ENCODE measurements at regions not wholly inside any gene's neighbourhood (a gene's known extent, or its start where the extent isn't known, plus 50 kb on each side); places are given as distances from the start of the nearest gene placed in this dataset.

GRCh38 chr1:119279456-119280381, 88.9 kb upstream of the HAO2 start:
- Histone ChIP-seq H3K9me1 (ENCODE audit: control insufficient read depth, extremely low read depth, insufficient read depth, low read length) (no peaks in the 10 kb centered on the region), H3K4me2 (ENCODE audit: control insufficient read depth, extremely low read depth, insufficient read depth, low read depth, low read length) (peak overlapping the region; percentile 65), H3K27ac (ENCODE audit: control insufficient read depth, insufficient read depth, low read length) (peak overlapping the region; percentile 69), H2AFZ (ENCODE audit: control insufficient read depth, low read length) (peak overlapping the region; percentile 73), H3K4me1 (ENCODE audit: control insufficient read depth, extremely low read depth, insufficient read depth, low read length) (peaks cover 22% of the 10 kb centered on the region), H4K20me1 (ENCODE audit: control insufficient read depth, extremely low read depth, insufficient read depth, low read length) (no peaks in the 10 kb centered on the region), H3K9me3 (ENCODE audit: control insufficient read depth, low read depth, low read length) (no peaks in the 10 kb centered on the region), H3K27me3 (ENCODE audit: control insufficient read depth, extremely low read depth, insufficient read depth, low read length) (no peaks in the 10 kb centered on the region), H3K36me3 (ENCODE audit: control insufficient read depth in 2 of 2, extremely low read depth in 1 of 2, insufficient read depth in 2 of 2, low read length in 2 of 2) (no peaks in the 10 kb centered on the region), H3K4me3 (ENCODE audit: control insufficient read depth in 2 of 3, extremely low read depth in 1 of 3, insufficient read depth in 2 of 3, low read depth in 1 of 3, low read length in 3 of 3) (no peak overlapping the region), H3K9ac (ENCODE audit: control insufficient read depth, extremely low read depth, insufficient read depth, low read length) (peak overlapping the region; percentile 19), H3K79me2 (ENCODE audit: control insufficient read depth, insufficient read depth, low read length) (no peaks in the 10 kb centered on the region)
- TF ChIP-seq EZH2 (IDR thresholded peaks at IDR 0.05; ENCODE audit: low read length), result no peak
- no peak for TF ChIP-seq CTCF (optimal IDR thresholded peaks at IDR 0.05 in 1 of 3, IDR thresholded peaks at IDR 0.05 in 1 of 3, conservative IDR thresholded peaks at IDR 0.05 in 1 of 3; ENCODE audit: extremely low read depth in 1 of 3, insufficient read depth in 2 of 3, low read length in 3 of 3)
- dilution Hi-C loops (cut with MboI; ENCODE audit: extremely low pct_ligation_motif_present, low sequenced_read_pairs), result no loop called here
- DNase-seq (ENCODE audit: low read depth, low spot score), result peak; percentile 89
- FAIRE-seq, result peak; percentile 91

- peak overlapping the region; percentile 33 for H3K27ac ChIP-seq (ENCODE audit: control insufficient read depth, insufficient read depth, low read length)
- FAIRE-seq (peak; percentile 88), DNase-seq (ENCODE audit: low read depth, low spot score) (no peak)
- H3K4me2 ChIP-seq (ENCODE audit: control insufficient read depth, extremely low read depth, insufficient read depth, low read depth, low read length), result no peak overlapping the region
- no peaks in the 10 kb centered on the region for H3K9me1 ChIP-seq (ENCODE audit: control insufficient read depth, extremely low read depth, insufficient read depth, low read length)
- dilution Hi-C loops (cut with MboI; ENCODE audit: extremely low pct_ligation_motif_present, low sequenced_read_pairs), result no loop called here
- no peak overlapping the region for H3K9ac ChIP-seq (ENCODE audit: control insufficient read depth, extremely low read depth, insufficient read depth, low read length)
- H4K20me1 ChIP-seq (ENCODE audit: control insufficient read depth, extremely low read depth, insufficient read depth, low read length), result no peaks in the 10 kb centered on the region
- no peaks in the 10 kb centered on the region for H3K36me3 ChIP-seq (ENCODE audit: control insufficient read depth in 2 of 2, extremely low read depth in 1 of 2, insufficient read depth in 2 of 2, low read length in 2 of 2)
- H2AFZ ChIP-seq (ENCODE audit: control insufficient read depth, low read length), result no peak overlapping the region
- H3K27me3 ChIP-seq (ENCODE audit: control insufficient read depth, extremely low read depth, insufficient read depth, low read length), result no peaks in the 10 kb centered on the region
- TF ChIP-seq CTCF (optimal IDR thresholded peaks at IDR 0.05 in 1 of 3, IDR thresholded peaks at IDR 0.05 in 1 of 3, conservative IDR thresholded peaks at IDR 0.05 in 1 of 3; ENCODE audit: extremely low read depth in 1 of 3, insufficient read depth in 2 of 3, low read length in 3 of 3) (no peak), EZH2 (IDR thresholded peaks at IDR 0.05; ENCODE audit: low read length) (no peak)
- no peaks in the 10 kb centered on the region for H3K9me3 ChIP-seq (ENCODE audit: control insufficient read depth, low read depth, low read length)
- H3K4me1 ChIP-seq (ENCODE audit: control insufficient read depth, extremely low read depth, insufficient read depth, low read length), result peaks cover 13% of the 10 kb centered on the region
- no peaks in the 10 kb centered on the region for H3K79me2 ChIP-seq (ENCODE audit: control insufficient read depth, insufficient read depth, low read length)
- no peak overlapping the region for H3K4me3 ChIP-seq (ENCODE audit: control insufficient read depth in 2 of 3, extremely low read depth in 1 of 3, insufficient read depth in 2 of 3, low read depth in 1 of 3, low read length in 3 of 3)
These were observed 83.1 kb upstream of the HAO2 start for GRCh38 chr1:119285482-119285881.
